ENCODE measurements at regions not wholly inside any gene's neighbourhood (a gene's known extent, or its start where the extent isn't known, plus 50 kb on each side); places are given as distances from the start of the nearest gene placed in this dataset.

DNA sequence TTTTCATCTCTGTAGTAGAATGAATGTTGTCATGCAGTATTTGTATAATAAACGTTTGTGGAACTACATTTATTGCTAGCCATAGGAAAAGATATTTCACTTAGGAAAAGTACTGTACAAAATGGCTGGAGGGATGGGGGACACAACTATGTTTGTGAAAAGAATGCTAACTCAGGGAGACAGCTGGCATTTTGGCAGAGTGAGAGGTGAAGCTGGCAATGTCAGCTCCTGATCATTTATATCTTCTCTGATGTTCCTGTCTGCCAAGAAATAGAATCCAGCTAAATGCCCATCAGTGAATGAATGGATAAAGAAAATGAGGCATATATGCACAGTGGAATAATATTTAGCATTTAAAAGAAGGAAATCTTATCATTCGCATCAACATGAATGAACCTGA lies 313.0 kb upstream of the IRAK1BP1 start:
- Histone ChIP-seq H3K4me1 (ENCODE audit: control insufficient read depth, insufficient read depth, low read depth, low read length) (peaks cover 2% of the 10 kb centered on the region), H3K14ac (ENCODE audit: low read length in 2 of 2) (no peak overlapping the region), H2BK12ac (ENCODE audit: low read length in 2 of 2) (no peak overlapping the region), H4K91ac (ENCODE audit: low read length) (no peak overlapping the region), H3K18ac (ENCODE audit: low read depth in 1 of 2, low read length in 2 of 2) (no peak overlapping the region), H3K4ac (ENCODE audit: low read depth in 1 of 2, low read length in 2 of 2) (no peak overlapping the region), H3K9ac (ENCODE audit: low read length) (no peak overlapping the region), H2AFZ (ENCODE audit: low read depth, low read length) (no peak overlapping the region), H3K27ac (ENCODE audit: low read length, poor library complexity, severe bottlenecking) (no peak overlapping the region), H3K23ac (ENCODE audit: low read length in 2 of 2) (no peak overlapping the region), H2BK15ac (ENCODE audit: low read depth, poor library complexity, severe bottlenecking) (no peak overlapping the region), H3K4me3 (ENCODE audit: insufficient read depth in 1 of 2, low read depth in 1 of 2, low read length in 2 of 2) (no peak overlapping the region), H2AK5ac (ENCODE audit: low read length, severe bottlenecking) (no peak overlapping the region), H3K79me1 (replicated peaks; ENCODE audit: low read length, poor library complexity, severe bottlenecking) (no peaks in the 10 kb centered on the region), H3K9me3 (ENCODE audit: control insufficient read depth, low read length) (peaks cover 18% of the 10 kb centered on the region), H4K8ac (ENCODE audit: low read length) (no peak overlapping the region), H2BK120ac (ENCODE audit: low read depth, low read length) (no peak overlapping the region), H3K4me2 (ENCODE audit: low read length, poor library complexity, severe bottlenecking) (no peak overlapping the region), H3K36me3 (ENCODE audit: control insufficient read depth in 1 of 2, insufficient read depth in 2 of 2, low read depth in 1 of 2, low read length in 2 of 2) (no peaks in the 10 kb centered on the region), H2BK5ac (ENCODE audit: low read depth, low read length, poor library complexity, severe bottlenecking) (no peak overlapping the region), H3K27me3 (ENCODE audit: control insufficient read depth in 1 of 2, insufficient read depth in 1 of 2, low read length in 2 of 2) (no peaks in the 10 kb centered on the region)
- DNase-seq, result no peak
- 91% methylated on average over 1 of the region's 2 CpGs for WGBS

DNA sequence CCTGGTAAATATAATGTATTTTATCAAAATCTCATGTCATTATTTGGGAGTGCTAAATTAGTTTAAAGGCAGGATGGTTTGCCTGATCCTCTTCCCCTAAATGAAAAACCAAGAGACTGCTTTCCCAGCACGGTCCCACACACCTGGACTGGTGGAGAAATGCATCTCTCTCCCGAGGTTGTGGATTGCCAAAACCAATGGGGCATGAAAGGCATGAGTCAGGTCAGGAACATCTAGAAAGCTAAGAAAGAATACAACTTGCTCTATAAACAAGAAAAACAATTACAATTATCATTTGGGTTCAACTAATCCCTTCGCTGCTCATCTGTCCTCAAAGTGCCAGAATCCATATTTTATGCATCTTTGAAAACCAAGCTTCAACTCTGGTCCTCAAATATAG lies 308.3 kb upstream of the IRAK1BP1 start:
- H2AFZ ChIP-seq (ENCODE audit: low read depth, low read length), result no peak overlapping the region
- no peak for DNase-seq
- H2BK12ac ChIP-seq (ENCODE audit: low read length in 2 of 2), result no peak overlapping the region

DNA sequence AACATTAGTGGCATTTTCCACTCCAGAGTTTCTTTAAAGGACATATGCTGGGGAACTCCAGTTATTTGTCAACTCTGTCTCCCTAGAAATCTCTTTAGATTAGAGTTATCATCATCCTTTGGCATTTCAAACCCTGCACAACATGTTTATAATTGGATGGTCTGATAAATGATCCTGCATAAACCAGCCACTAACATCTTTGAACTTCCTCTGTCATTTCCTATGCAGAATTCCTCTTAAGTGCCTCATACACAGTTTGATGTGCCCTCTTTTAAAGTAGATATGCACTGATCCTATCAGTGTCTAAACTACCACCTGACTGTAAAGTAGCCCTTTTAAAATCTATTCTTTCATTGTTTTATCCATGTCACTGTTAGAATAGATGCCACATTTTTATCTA lies 306.3 kb upstream of the IRAK1BP1 start:
- Histone ChIP-seq H3K9me3 (ENCODE audit: control insufficient read depth, low read length) (peaks cover 6% of the 10 kb centered on the region), H3K79me1 (replicated peaks; ENCODE audit: low read length, poor library complexity, severe bottlenecking) (no peaks in the 10 kb centered on the region), H3K4me1 (ENCODE audit: control insufficient read depth, insufficient read depth, low read depth, low read length) (peaks cover 2% of the 10 kb centered on the region), H2BK120ac (ENCODE audit: low read depth, low read length) (no peak overlapping the region), H3K14ac (ENCODE audit: low read length in 2 of 2) (no peak overlapping the region), H4K91ac (ENCODE audit: low read length) (no peak overlapping the region), H3K36me3 (ENCODE audit: control insufficient read depth in 1 of 2, insufficient read depth in 2 of 2, low read depth in 1 of 2, low read length in 2 of 2) (no peaks in the 10 kb centered on the region), H3K18ac (ENCODE audit: low read depth in 1 of 2, low read length in 2 of 2) (no peak overlapping the region), H3K4ac (ENCODE audit: low read depth in 1 of 2, low read length in 2 of 2) (no peak overlapping the region), H3K9ac (ENCODE audit: low read length) (no peak overlapping the region), H2BK5ac (ENCODE audit: low read depth, low read length, poor library complexity, severe bottlenecking) (no peak overlapping the region), H4K8ac (ENCODE audit: low read length) (no peak overlapping the region), H2BK15ac (ENCODE audit: low read depth, poor library complexity, severe bottlenecking) (no peak overlapping the region), H3K4me3 (ENCODE audit: insufficient read depth in 1 of 2, low read depth in 1 of 2, low read length in 2 of 2) (no peak overlapping the region), H3K27ac (ENCODE audit: low read length, poor library complexity, severe bottlenecking) (no peak overlapping the region), H2BK12ac (ENCODE audit: low read length in 2 of 2) (no peak overlapping the region), H2AK5ac (ENCODE audit: low read length, severe bottlenecking) (no peak overlapping the region), H3K23ac (ENCODE audit: low read length in 2 of 2) (no peak overlapping the region), H2AFZ (ENCODE audit: low read depth, low read length) (no peak overlapping the region), H3K27me3 (ENCODE audit: control insufficient read depth in 1 of 2, insufficient read depth in 1 of 2, low read length in 2 of 2) (no peaks in the 10 kb centered on the region), H3K4me2 (ENCODE audit: low read length, poor library complexity, severe bottlenecking) (no peak overlapping the region)
- DNase-seq, result no peak

More for the DNA sequence above, 308.3 kb upstream of the IRAK1BP1 start:
- Histone ChIP-seq H3K27ac (ENCODE audit: low read length, poor library complexity, severe bottlenecking) (no peak overlapping the region), H2BK15ac (ENCODE audit: low read depth, poor library complexity, severe bottlenecking) (no peak overlapping the region), H3K4me2 (ENCODE audit: low read length, poor library complexity, severe bottlenecking) (no peak overlapping the region), H3K9me3 (ENCODE audit: control insufficient read depth, low read length) (peaks cover 11% of the 10 kb centered on the region), H2AK5ac (ENCODE audit: low read length, severe bottlenecking) (no peak overlapping the region), H3K14ac (ENCODE audit: low read length in 2 of 2) (no peak overlapping the region), H4K91ac (ENCODE audit: low read length) (no peak overlapping the region), H4K8ac (ENCODE audit: low read length) (no peak overlapping the region), H3K18ac (ENCODE audit: low read depth in 1 of 2, low read length in 2 of 2) (no peak overlapping the region), H3K23ac (ENCODE audit: low read length in 2 of 2) (no peak overlapping the region), H3K4ac (ENCODE audit: low read depth in 1 of 2, low read length in 2 of 2) (no peak overlapping the region), H3K4me1 (ENCODE audit: control insufficient read depth, insufficient read depth, low read depth, low read length) (peaks cover 2% of the 10 kb centered on the region), H2BK5ac (ENCODE audit: low read depth, low read length, poor library complexity, severe bottlenecking) (no peak overlapping the region), H3K9ac (ENCODE audit: low read length) (no peak overlapping the region), H2BK120ac (ENCODE audit: low read depth, low read length) (no peak overlapping the region), H3K79me1 (replicated peaks; ENCODE audit: low read length, poor library complexity, severe bottlenecking) (no peaks in the 10 kb centered on the region), H3K27me3 (ENCODE audit: control insufficient read depth in 1 of 2, insufficient read depth in 1 of 2, low read length in 2 of 2) (no peaks in the 10 kb centered on the region), H3K4me3 (ENCODE audit: insufficient read depth in 1 of 2, low read depth in 1 of 2, low read length in 2 of 2) (no peak overlapping the region), H3K36me3 (ENCODE audit: control insufficient read depth in 1 of 2, insufficient read depth in 2 of 2, low read depth in 1 of 2, low read length in 2 of 2) (no peaks in the 10 kb centered on the region)
- WGBS, result 84% methylated on average over 2 of the region's 3 CpGs

DNA sequence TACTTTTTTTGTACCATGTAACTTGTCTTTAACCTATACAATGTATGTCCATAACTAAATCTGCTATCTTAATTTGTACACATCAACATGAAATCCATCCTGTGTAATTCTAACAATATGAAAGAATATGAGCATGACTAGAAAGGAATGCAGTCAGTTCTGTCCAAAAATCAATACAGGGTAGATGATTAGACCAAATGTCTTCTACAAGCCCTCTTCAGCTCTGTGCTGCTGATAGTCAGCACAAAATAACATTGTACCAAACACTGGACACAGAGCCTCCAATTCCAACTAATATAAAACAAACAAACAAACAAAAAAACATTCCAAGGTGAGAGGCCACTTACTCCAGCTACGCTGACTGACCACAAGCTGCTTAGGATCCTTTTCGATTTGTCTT lies 301.4 kb upstream of the IRAK1BP1 start:
- WGBS, result 88% methylated on average over 2 of the region's 2 CpGs
- Histone ChIP-seq H3K27me3 (ENCODE audit: control insufficient read depth in 1 of 2, insufficient read depth in 1 of 2, low read length in 2 of 2) (no peaks in the 10 kb centered on the region), H3K4me1 (ENCODE audit: control insufficient read depth, insufficient read depth, low read depth, low read length) (no peaks in the 10 kb centered on the region), H3K27ac (ENCODE audit: low read length, poor library complexity, severe bottlenecking) (no peak overlapping the region), H3K36me3 (ENCODE audit: control insufficient read depth in 1 of 2, insufficient read depth in 2 of 2, low read depth in 1 of 2, low read length in 2 of 2) (no peaks in the 10 kb centered on the region), H2BK120ac (ENCODE audit: low read depth, low read length) (no peak overlapping the region), H3K4me2 (ENCODE audit: low read length, poor library complexity, severe bottlenecking) (no peak overlapping the region), H3K18ac (ENCODE audit: low read depth in 1 of 2, low read length in 2 of 2) (no peak overlapping the region), H3K4ac (ENCODE audit: low read depth in 1 of 2, low read length in 2 of 2) (no peak overlapping the region), H3K14ac (ENCODE audit: low read length in 2 of 2) (no peak overlapping the region), H3K4me3 (ENCODE audit: insufficient read depth in 1 of 2, low read depth in 1 of 2, low read length in 2 of 2) (no peak overlapping the region), H4K91ac (ENCODE audit: low read length) (no peak overlapping the region), H2AK5ac (ENCODE audit: low read length, severe bottlenecking) (no peak overlapping the region), H3K9ac (ENCODE audit: low read length) (no peak overlapping the region), H3K23ac (ENCODE audit: low read length in 2 of 2) (no peak overlapping the region), H2BK12ac (ENCODE audit: low read length in 2 of 2) (no peak overlapping the region), H2BK5ac (ENCODE audit: low read depth, low read length, poor library complexity, severe bottlenecking) (no peak overlapping the region), H2BK15ac (ENCODE audit: low read depth, poor library complexity, severe bottlenecking) (no peak overlapping the region), H2AFZ (ENCODE audit: low read depth, low read length) (no peak overlapping the region), H3K9me3 (ENCODE audit: control insufficient read depth, low read length) (no peaks in the 10 kb centered on the region), H3K79me1 (replicated peaks; ENCODE audit: low read length, poor library complexity, severe bottlenecking) (peaks cover 1% of the 10 kb centered on the region), H4K8ac (ENCODE audit: low read length) (peak overlapping the region; percentile 24)
- no peak for DNase-seq

Measured in mesenchymal stem cell (in vitro differentiated cells and primary cell).